Transverse colon (tissue), 3 donors: ENCODE measurements at regions not wholly inside any gene's neighbourhood (a gene's known extent, or its start where the extent isn't known, plus 50 kb on each side); places are given as distances from the start of the nearest gene placed in this dataset.

Source experiments
- EP300 ChIP-seq: sonication (generic); formaldehyde crosslinking; IDR thresholded peaks from one replicate; pipeline ENCODE4 v1.6.1; 2017; ENCODE audit warnings: antibody characterized with exemption, low read depth
- POLR2A ChIP-seq: fragments of 450-650 bp; IDR thresholded peaks from one replicate; pipeline ENCODE4 v1.6.1; 2016; ENCODE audit warnings: antibody characterized with exemption, mild to moderate bottlenecking, moderate library complexity
- TF ChIP-seq, protein P1 (sequence below), 5 experiments: fragments of 200-600 bp in 3 of 5; fragments of 450-650 bp in 2 of 5; sonication (generic) in 3 of 5; IDR thresholded peaks; 1 replicate in 2 of 5; 2 replicates in 3 of 5; pipeline ENCODE4 v1.5.1; 2016 to 2017; ENCODE audit warnings: antibody characterized with exemption in 5 of 5, inconsistent platforms in 3 of 5, mild to moderate bottlenecking in 2 of 5, moderate library complexity in 1 of 5

- TF ChIP-seq, protein P1, sequence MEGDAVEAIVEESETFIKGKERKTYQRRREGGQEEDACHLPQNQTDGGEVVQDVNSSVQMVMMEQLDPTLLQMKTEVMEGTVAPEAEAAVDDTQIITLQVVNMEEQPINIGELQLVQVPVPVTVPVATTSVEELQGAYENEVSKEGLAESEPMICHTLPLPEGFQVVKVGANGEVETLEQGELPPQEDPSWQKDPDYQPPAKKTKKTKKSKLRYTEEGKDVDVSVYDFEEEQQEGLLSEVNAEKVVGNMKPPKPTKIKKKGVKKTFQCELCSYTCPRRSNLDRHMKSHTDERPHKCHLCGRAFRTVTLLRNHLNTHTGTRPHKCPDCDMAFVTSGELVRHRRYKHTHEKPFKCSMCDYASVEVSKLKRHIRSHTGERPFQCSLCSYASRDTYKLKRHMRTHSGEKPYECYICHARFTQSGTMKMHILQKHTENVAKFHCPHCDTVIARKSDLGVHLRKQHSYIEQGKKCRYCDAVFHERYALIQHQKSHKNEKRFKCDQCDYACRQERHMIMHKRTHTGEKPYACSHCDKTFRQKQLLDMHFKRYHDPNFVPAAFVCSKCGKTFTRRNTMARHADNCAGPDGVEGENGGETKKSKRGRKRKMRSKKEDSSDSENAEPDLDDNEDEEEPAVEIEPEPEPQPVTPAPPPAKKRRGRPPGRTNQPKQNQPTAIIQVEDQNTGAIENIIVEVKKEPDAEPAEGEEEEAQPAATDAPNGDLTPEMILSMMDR (IDR thresholded peaks at IDR 0.05): no peak
- TF ChIP-seq POLR2A (no peak), EP300 (no peak)
These were observed 241.4 kb upstream of the CXCR4 start for GRCh38 chr2:136359121-136359965.
